Activated CD8-positive, alpha-beta T cell treated with anti-CD3 and anti-CD28 coated beads for 36 hours (primary cell): ENCODE measurements at regions not wholly inside any gene's neighbourhood (a gene's known extent, or its start where the extent isn't known, plus 50 kb on each side); places are given as distances from the start of the nearest gene placed in this dataset.

ENCODE experiments used
- ATAC-seq: fragments of 200-7000 bp; cut with Tn5 transposase; one replicate; pipeline ENCODE4 v1.10.0; 2021; ENCODE audit warnings: mild to moderate bottlenecking, moderate library complexity
- CTCF ChIA-PET: fragments of 350-600 bp; sonication (Branson Sonifier 250); formaldehyde crosslinking; loops from one replicate; lab custom pipeline; 2021; ENCODE audit warnings: antibody characterized with exemption; lab: Charles Lee
- POLR2A ChIA-PET: fragments of 350-600 bp; sonication (Branson Sonifier 250); formaldehyde crosslinking; loops from one replicate; lab custom pipeline; 2021; ENCODE audit warnings: antibody characterized with exemption; lab: Charles Lee
- DNase-seq: peaks from one replicate; pipeline ENCODE4 v3.0.0-alpha.2; 2020
- H3K27ac Mint-ChIP-seq: one replicate; pipeline ENCODE4 v1.8.0; 2021; ENCODE audit warnings: mild to moderate bottlenecking, mixed read lengths
- H3K27me3 Mint-ChIP-seq: one replicate; pipeline ENCODE4 v1.8.0; 2021; ENCODE audit warnings: mixed read lengths
- H3K36me3 Mint-ChIP-seq: one replicate; pipeline ENCODE4 v1.8.0; 2021; ENCODE audit warnings: low read depth, mixed read lengths
- H3K4me1 Mint-ChIP-seq: one replicate; pipeline ENCODE4 v1.8.0; 2021; ENCODE audit warnings: low read depth, mixed read lengths
- H3K4me3 Mint-ChIP-seq: one replicate; pipeline ENCODE4 v1.8.0; 2021; ENCODE audit warnings: mild to moderate bottlenecking, moderate library complexity, mixed read lengths
- H3K9me3 Mint-ChIP-seq: one replicate; pipeline ENCODE4 v1.8.0; 2021; ENCODE audit warnings: mixed read lengths
- intact Hi-C: fragments of 100-400 bp; cut with micrococcal nuclease; formaldehyde crosslinking; loops from one replicate; pipeline ENCODE4 v1.10.0; 2022
- TF ChIP-seq, protein P1 (sequence below): fragments of 200-600 bp; IDR thresholded peaks from one replicate; pipeline ENCODE4 v1.8.0; 2022; ENCODE audit warnings: antibody characterized with exemption, mild to moderate bottlenecking

DNA sequence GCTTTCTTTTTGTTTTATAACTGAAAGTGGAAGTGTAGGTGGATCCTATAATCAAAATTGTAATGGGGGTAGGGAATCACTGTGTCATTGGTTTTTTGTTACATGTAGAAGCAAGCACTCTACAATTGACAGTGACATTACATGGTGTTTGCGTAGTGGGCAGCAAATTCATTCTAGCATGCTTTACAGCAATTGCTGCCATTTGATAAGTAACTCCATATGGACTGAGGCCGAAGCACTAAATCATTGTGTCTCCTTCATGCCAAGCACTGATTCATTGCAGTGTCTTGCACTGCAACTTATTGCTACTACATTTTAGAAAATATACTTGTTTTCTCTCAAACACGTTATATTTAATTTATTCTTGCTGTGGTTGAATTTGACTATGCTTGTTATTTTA is 933.9 kb downstream of the NSUN3 start:
- peaks cover 6% of the 10 kb centered on the region for H3K9me3 Mint-ChIP-seq
- no peaks in the 10 kb centered on the region for H3K4me1 Mint-ChIP-seq
- POLR2A ChIA-PET, result no interaction called here
- ATAC-seq, result no peak
- TF ChIP-seq, protein P1, sequence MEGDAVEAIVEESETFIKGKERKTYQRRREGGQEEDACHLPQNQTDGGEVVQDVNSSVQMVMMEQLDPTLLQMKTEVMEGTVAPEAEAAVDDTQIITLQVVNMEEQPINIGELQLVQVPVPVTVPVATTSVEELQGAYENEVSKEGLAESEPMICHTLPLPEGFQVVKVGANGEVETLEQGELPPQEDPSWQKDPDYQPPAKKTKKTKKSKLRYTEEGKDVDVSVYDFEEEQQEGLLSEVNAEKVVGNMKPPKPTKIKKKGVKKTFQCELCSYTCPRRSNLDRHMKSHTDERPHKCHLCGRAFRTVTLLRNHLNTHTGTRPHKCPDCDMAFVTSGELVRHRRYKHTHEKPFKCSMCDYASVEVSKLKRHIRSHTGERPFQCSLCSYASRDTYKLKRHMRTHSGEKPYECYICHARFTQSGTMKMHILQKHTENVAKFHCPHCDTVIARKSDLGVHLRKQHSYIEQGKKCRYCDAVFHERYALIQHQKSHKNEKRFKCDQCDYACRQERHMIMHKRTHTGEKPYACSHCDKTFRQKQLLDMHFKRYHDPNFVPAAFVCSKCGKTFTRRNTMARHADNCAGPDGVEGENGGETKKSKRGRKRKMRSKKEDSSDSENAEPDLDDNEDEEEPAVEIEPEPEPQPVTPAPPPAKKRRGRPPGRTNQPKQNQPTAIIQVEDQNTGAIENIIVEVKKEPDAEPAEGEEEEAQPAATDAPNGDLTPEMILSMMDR, result no peak
- H3K27ac Mint-ChIP-seq, result no peak overlapping the region
- no peaks in the 10 kb centered on the region for H3K36me3 Mint-ChIP-seq
- no peak for DNase-seq
- intact Hi-C loops, result no loop called here
- CTCF ChIA-PET, result no interaction called here
- no peak overlapping the region for H3K4me3 Mint-ChIP-seq
- no peaks in the 10 kb centered on the region for H3K27me3 Mint-ChIP-seq

DNA sequence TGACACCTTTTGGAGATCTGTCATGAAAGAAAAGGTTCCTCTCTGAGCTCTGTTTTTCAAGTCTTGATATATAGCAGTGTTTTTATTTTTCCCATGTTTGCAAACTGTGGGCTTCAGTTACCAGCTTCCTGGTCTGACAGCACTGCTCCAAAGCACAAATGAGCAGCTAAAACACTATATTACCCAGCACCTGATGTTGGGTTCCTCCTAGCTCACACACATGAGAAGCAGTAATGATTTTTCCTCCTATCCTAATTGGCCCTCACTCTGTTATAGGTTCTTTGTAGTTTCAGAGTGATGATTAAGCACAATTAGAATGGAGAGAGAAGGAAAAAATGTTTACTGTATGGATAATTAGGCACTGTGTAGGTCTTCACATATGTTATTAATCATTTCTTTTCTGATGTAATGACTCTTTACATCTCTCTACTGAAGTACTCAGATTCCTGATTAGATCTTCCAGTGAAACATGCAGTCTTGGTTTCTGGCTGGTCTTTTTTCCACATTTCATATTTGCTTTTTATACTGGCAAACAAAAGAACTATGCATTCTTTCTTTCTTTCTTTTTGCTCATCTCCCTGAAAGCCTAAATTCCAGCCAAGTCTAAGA is 939.7 kb downstream of the NSUN3 start:
- Mint-ChIP-seq H3K4me1 (no peaks in the 10 kb centered on the region), H3K27ac (no peak overlapping the region), H3K9me3 (peaks cover 4% of the 10 kb centered on the region), H3K4me3 (no peak overlapping the region), H3K27me3 (no peaks in the 10 kb centered on the region), H3K36me3 (no peaks in the 10 kb centered on the region)
- ATAC-seq (no peak), DNase-seq (no peak)
- TF ChIP-seq, protein P1, result no peak
- ChIA-PET POLR2A (no interaction called here), CTCF (no interaction called here)
- intact Hi-C loops, result no loop called here

- Mint-ChIP-seq H3K27me3 (no peaks in the 10 kb centered on the region), H3K4me3 (no peak overlapping the region), H3K27ac (no peak overlapping the region), H3K4me1 (no peaks in the 10 kb centered on the region), H3K9me3 (peaks cover 3% of the 10 kb centered on the region), H3K36me3 (no peaks in the 10 kb centered on the region)
- TF ChIP-seq, protein P1, result no peak
- CTCF ChIA-PET, result no interaction called here
- ATAC-seq (no peak), DNase-seq (no peak)
- POLR2A ChIA-PET, result no interaction called here
- intact Hi-C loops, result no loop called here
Measured at GRCh38 chr3:95028688-95029087, 965.8 kb downstream of the NSUN3 start.

DNA sequence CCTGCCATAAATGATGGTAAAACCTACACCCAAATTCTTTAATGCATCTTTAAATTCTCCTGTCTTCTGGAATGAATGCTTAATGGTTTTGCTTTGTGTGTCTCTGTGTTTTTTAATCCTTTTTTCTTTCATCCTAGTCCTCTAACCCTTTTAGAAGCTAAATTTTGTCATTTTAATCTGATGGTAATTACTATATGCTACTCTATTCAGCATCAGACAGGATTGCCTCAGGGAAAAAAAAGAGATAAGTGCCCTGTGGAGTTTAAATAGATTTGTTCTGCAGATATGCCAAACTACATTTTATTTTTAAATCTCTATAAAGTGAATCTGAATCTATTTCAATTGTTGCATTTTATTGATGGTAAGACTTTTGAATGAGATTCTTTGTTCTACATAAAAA is 966.8 kb downstream of the NSUN3 start:
- ChIA-PET CTCF (no interaction called here), POLR2A (no interaction called here)
- ATAC-seq (no peak), DNase-seq (no peak)
- Mint-ChIP-seq H3K27ac (no peak overlapping the region), H3K36me3 (no peaks in the 10 kb centered on the region), H3K4me3 (no peak overlapping the region), H3K27me3 (no peaks in the 10 kb centered on the region), H3K9me3 (peaks cover 5% of the 10 kb centered on the region), H3K4me1 (no peaks in the 10 kb centered on the region)
- intact Hi-C loops, result no loop called here
- TF ChIP-seq, protein P1, result no peak

GRCh38 chr3:95036526-95037021 is 973.7 kb downstream of the NSUN3 start:
- Mint-ChIP-seq H3K36me3 (no peaks in the 10 kb centered on the region), H3K4me1 (no peaks in the 10 kb centered on the region), H3K27ac (no peak overlapping the region), H3K9me3 (peaks cover 10% of the 10 kb centered on the region), H3K4me3 (no peak overlapping the region), H3K27me3 (no peaks in the 10 kb centered on the region)
- no peak for ATAC-seq
- no peak for DNase-seq
- CTCF ChIA-PET, result no interaction called here
- TF ChIP-seq, protein P1, result no peak
- POLR2A ChIA-PET, result no interaction called here
- intact Hi-C loops, result no loop called here
